GM19438 (cell line): ENCODE measurements at regions not wholly inside any gene's neighbourhood (a gene's known extent, or its start where the extent isn't known, plus 50 kb on each side); places are given as distances from the start of the nearest gene placed in this dataset.
A peak's percentile ranks its signal among the peaks of the same experiment; 100 is the strongest.
"Not testable (repeated sequence)": the region's sequence is repeated elsewhere in the genome, so short reads cannot be mapped to it uniquely, and the experiment has no call there.

Experiments used
- ATAC-seq: cut with Tn5 transposase; IDR thresholded peaks from one replicate; pipeline ENCODE4 v1.9.1; 2021; ENCODE audit warnings: low read depth; ENCODE audit not compliant: unreplicated experiment

GRCh38 chr10:30534465-30535144, 94.9 kb downstream of the LYZL2 start:
- ATAC-seq: no peak

GRCh38 chr10:30531751-30532530, 97.6 kb downstream of the LYZL2 start:
- ATAC-seq: no peak

GRCh38 chr10:30529373-30529998, 95.5 kb downstream of the MAP3K8 start:
- ATAC-seq: peak; percentile 88

- ATAC-seq: no peak
Observed at GRCh38 chr10:30528429-30528786, 94.4 kb downstream of the MAP3K8 start.

GRCh38 chr10:30527623-30528428, 93.8 kb downstream of the MAP3K8 start:
- ATAC-seq: no peak

GRCh38 chr10:30522661-30523078, 88.7 kb downstream of the MAP3K8 start:
- ATAC-seq: not testable (repeated sequence)

- ATAC-seq: no peak
Observed at GRCh38 chr10:30518907-30519306, 84.9 kb downstream of the MAP3K8 start.
